Caco-2 (cell line): ENCODE measurements at regions not wholly inside any gene's neighbourhood (a gene's known extent, or its start where the extent isn't known, plus 50 kb on each side); places are given as distances from the start of the nearest gene placed in this dataset.

Source experiments
- BruUV-seq: library from RNA; stranded (reverse); fragments of 400-500 nt; replicated peaks from 2 replicates; lab custom pipeline; 2021; lab: Mats Ljungman, UMichigan
- CTCF ChIA-PET: fragments of 300-600 bp; sonication (Branson Sonifier 250); formaldehyde crosslinking; loops from one replicate; lab custom pipeline; 2022; ENCODE audit warnings: antibody characterized with exemption; lab: Charles Lee
- POLR2A ChIA-PET: fragments of 300-600 bp; sonication (Branson Sonifier 250); formaldehyde crosslinking; loops from one replicate; lab custom pipeline; 2022; ENCODE audit warnings: antibody characterized with exemption; lab: Charles Lee
- DNase-seq, 2 experiments: peaks; one replicate each; pipeline versions ENCODE4 v3.0.0 to v3.0.0-alpha.2; 2020 to 2022
- H3K27me3 ChIP-seq: replicated peaks from 2 replicates; pipeline ENCODE4 v1.6.0; 2011; ENCODE audit warnings: low read length; ENCODE audit not compliant: control insufficient read depth, insufficient read depth
- H3K36me3 ChIP-seq: 2 replicates; pipeline ENCODE4 v1.5.1; 2011; ENCODE audit warnings: low read length; ENCODE audit not compliant: control insufficient read depth, insufficient read depth
- H3K4me1 ChIP-seq: fragments of 250-450 bp; sonication (Bioruptor Pico); 2 replicates; pipeline ENCODE4 v1.5.1; 2020; ENCODE audit warnings: mild to moderate bottlenecking
- H3K4me3 ChIP-seq: 2 replicates; pipeline ENCODE4 v1.5.1; 2011; ENCODE audit warnings: low read depth, mild to moderate bottlenecking, control low read depth, low read length
- H3K9me3 ChIP-seq: fragments of 250-450 bp; sonication (Bioruptor Pico); 2 replicates; pipeline ENCODE4 v1.5.1; 2020; ENCODE audit warnings: mild to moderate bottlenecking, moderate library complexity
- H3K27ac Mint-ChIP-seq: one replicate; pipeline ENCODE4 v1.8.0; 2022; ENCODE audit warnings: mixed read lengths; ENCODE audit not compliant: unreplicated experiment
- H3K27me3 Mint-ChIP-seq: one replicate; pipeline ENCODE4 v1.8.0; 2022; ENCODE audit warnings: mixed read lengths; ENCODE audit not compliant: insufficient read depth, unreplicated experiment
- H3K36me3 Mint-ChIP-seq: one replicate; pipeline ENCODE4 v1.8.0; 2022; ENCODE audit warnings: mild to moderate bottlenecking, mixed read lengths; ENCODE audit not compliant: insufficient read depth, unreplicated experiment
- H3K4me1 Mint-ChIP-seq: one replicate; pipeline ENCODE4 v1.8.0; 2022; ENCODE audit warnings: low read depth, mixed read lengths; ENCODE audit not compliant: unreplicated experiment
- H3K4me3 Mint-ChIP-seq: one replicate; pipeline ENCODE4 v1.8.0; 2022; ENCODE audit warnings: mild to moderate bottlenecking, moderate library complexity, mixed read lengths; ENCODE audit not compliant: unreplicated experiment
- H3K9me3 Mint-ChIP-seq: one replicate; pipeline ENCODE4 v1.8.0; 2022; ENCODE audit warnings: mixed read lengths; ENCODE audit not compliant: unreplicated experiment
- CTCF ChIP-seq, 2 experiments: fragments of 200-600 bp in 1 of 2; IDR thresholded peaks; 1 replicate in 1 of 2; 2 replicates in 1 of 2; pipeline versions ENCODE4 v1.5.1 to v1.8.0; 2011 to 2022; ENCODE audit warnings: antibody characterized with exemption in 1 of 2, control low read depth in 1 of 2, inconsistent platforms in 1 of 2, low read depth in 1 of 2, low read length in 1 of 2, mild to moderate bottlenecking in 1 of 2, moderate library complexity in 1 of 2; ENCODE audit not compliant: insufficient read depth in 1 of 2, severe bottlenecking in 1 of 2, unreplicated experiment in 1 of 2
- intact Hi-C: fragments of 100-400 bp; cut with micrococcal nuclease; formaldehyde crosslinking; loops from one replicate; pipeline ENCODE4 v1.10.0; 2022; ENCODE audit not compliant: unreplicated experiment

DNA sequence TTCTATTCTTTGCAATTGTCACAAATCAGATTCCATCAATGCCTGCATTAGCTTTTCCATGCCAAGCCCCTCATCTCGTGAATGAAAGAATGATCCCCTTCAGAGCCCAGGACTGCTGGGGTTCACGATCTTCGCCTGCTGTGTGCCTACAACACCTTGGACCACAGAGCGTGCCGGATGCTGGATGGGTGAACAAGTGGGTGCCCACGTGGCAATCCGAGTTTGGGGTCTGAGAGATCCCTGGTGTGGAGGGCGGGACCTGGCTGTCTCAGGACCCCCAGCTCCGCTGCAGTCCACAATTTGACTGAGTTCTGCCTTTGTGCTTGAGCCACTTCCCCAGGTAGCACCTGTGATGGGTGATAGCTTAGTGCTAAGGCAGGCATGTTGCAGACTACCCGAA lies 317.0 kb downstream of the GALR1 start:
- no peaks in the 10 kb centered on the region for H3K27me3 Mint-ChIP-seq
- ChIA-PET CTCF (no interaction called here), POLR2A (no interaction called here)
- no peak overlapping the region for H3K27ac Mint-ChIP-seq
- intact Hi-C loops: no loop called here
- no peaks in the 10 kb centered on the region for H3K27me3 ChIP-seq
- H3K9me3 Mint-ChIP-seq: no peaks in the 10 kb centered on the region
- no peaks in the 10 kb centered on the region for H3K36me3 Mint-ChIP-seq
- no peaks in the 10 kb centered on the region for H3K4me1 ChIP-seq
- TF ChIP-seq CTCF (IDR thresholded peaks at IDR 0.05; ENCODE audit: insufficient read depth in 1 of 2, low read depth in 1 of 2, low read length in 1 of 2, severe bottlenecking in 1 of 2, unreplicated experiment in 1 of 2): no peak
- H3K4me3 ChIP-seq: no peak overlapping the region
- no peak for DNase-seq
- BruUV-seq: no TSS peak
- H3K4me1 Mint-ChIP-seq: no peaks in the 10 kb centered on the region
- no peaks in the 10 kb centered on the region for H3K36me3 ChIP-seq
- H3K9me3 ChIP-seq: no peaks in the 10 kb centered on the region
- no peak overlapping the region for H3K4me3 Mint-ChIP-seq

GRCh38 chr18:77567205-77567604 lies 317.6 kb downstream of the GALR1 start:
- Mint-ChIP-seq H3K4me3 (no peak overlapping the region), H3K27ac (no peak overlapping the region), H3K27me3 (no peaks in the 10 kb centered on the region), H3K36me3 (no peaks in the 10 kb centered on the region), H3K4me1 (no peaks in the 10 kb centered on the region), H3K9me3 (no peaks in the 10 kb centered on the region)
- H3K9me3 ChIP-seq: no peaks in the 10 kb centered on the region
- ChIA-PET CTCF (no interaction called here), POLR2A (no interaction called here)
- TF ChIP-seq CTCF (IDR thresholded peaks at IDR 0.05; ENCODE audit: insufficient read depth in 1 of 2, low read depth in 1 of 2, low read length in 1 of 2, severe bottlenecking in 1 of 2, unreplicated experiment in 1 of 2): no peak
- H3K4me1 ChIP-seq: no peaks in the 10 kb centered on the region
- H3K4me3 ChIP-seq: no peak overlapping the region
- H3K27me3 ChIP-seq: no peaks in the 10 kb centered on the region
- no peak for DNase-seq
- no peaks in the 10 kb centered on the region for H3K36me3 ChIP-seq
- no TSS peak for BruUV-seq
- intact Hi-C loops: no loop called here

DNA sequence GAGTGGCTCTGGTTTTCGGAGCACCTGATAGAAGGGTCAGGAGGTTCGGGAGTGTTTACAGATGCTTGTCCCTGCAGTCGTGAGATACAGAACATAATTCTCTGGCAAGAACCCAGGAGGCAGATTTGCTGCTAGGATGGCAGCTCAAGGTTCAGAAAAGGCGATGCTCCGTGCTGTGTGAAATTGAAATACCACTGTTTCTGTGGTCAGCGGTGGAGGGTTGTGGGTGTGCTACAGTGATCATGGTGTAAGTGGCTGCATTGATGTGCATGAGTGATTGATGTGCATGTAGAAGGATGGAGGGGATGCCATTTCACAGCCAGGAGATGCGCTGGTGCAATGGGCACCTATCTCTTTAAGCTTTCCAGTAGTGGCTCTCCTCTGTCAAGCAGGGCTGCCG lies 322.1 kb downstream of the GALR1 start:
- Mint-ChIP-seq H3K36me3 (no peaks in the 10 kb centered on the region), H3K4me3 (no peak overlapping the region), H3K27ac (no peak overlapping the region), H3K9me3 (no peaks in the 10 kb centered on the region), H3K27me3 (no peaks in the 10 kb centered on the region), H3K4me1 (no peaks in the 10 kb centered on the region)
- Histone ChIP-seq H3K27me3 (no peaks in the 10 kb centered on the region), H3K4me1 (no peaks in the 10 kb centered on the region), H3K9me3 (no peaks in the 10 kb centered on the region), H3K36me3 (no peaks in the 10 kb centered on the region), H3K4me3 (no peak overlapping the region)
- TF ChIP-seq CTCF (IDR thresholded peaks at IDR 0.05; ENCODE audit: insufficient read depth in 1 of 2, low read depth in 1 of 2, low read length in 1 of 2, severe bottlenecking in 1 of 2, unreplicated experiment in 1 of 2): no peak
- DNase-seq: no peak
- CTCF ChIA-PET: no interaction called here
- POLR2A ChIA-PET: no interaction called here
- intact Hi-C loops: no loop called here
- BruUV-seq: no TSS peak
